ENCODE measurements at regions not wholly inside any gene's neighbourhood (a gene's known extent, or its start where the extent isn't known, plus 50 kb on each side); places are given as distances from the start of the nearest gene placed in this dataset.

GRCh38 chr10:44628921-44629320 lies 244.0 kb upstream of the CXCL12 start:
- H3K9ac ChIP-seq (ENCODE audit: insufficient read depth in 1 of 2, low read depth in 2 of 2, low read length in 2 of 2): no peak overlapping the region
- no peaks in the 10 kb centered on the region; the same call in 1 of the 2 replicates for H3K9me3 ChIP-seq (replicated peaks; ENCODE audit: control insufficient read depth, insufficient read depth, low read depth, low read length)
- no peak overlapping the region for H3K4me2 ChIP-seq (ENCODE audit: insufficient read depth, low read length)
- TF ChIP-seq NFE2 (IDR thresholded peaks at IDR 0.05; ENCODE audit: low read depth) (peak; percentile 84), MAFK (IDR thresholded peaks at IDR 0.05; ENCODE audit: low read length) (peak; percentile 92), SNIP1 (IDR thresholded peaks at IDR 0.05; ENCODE audit: low read depth) (no peak), TARDBP (IDR thresholded peaks at IDR 0.05) (no peak), ATF1 (CRISPR knock-in tag; IDR thresholded peaks at IDR 0.05) (no peak), ATF1 (tag; IDR thresholded peaks at IDR 0.05) (no peak), NFE2L1 (tag; IDR thresholded peaks at IDR 0.05; ENCODE audit: borderline replicate concordance, low read depth) (peak; percentile 83), MAFG (tag; conservative IDR thresholded peaks at IDR 0.05) (peak; percentile 97), SNAPC5 (CRISPR knock-in tag; IDR thresholded peaks at IDR 0.05) (no peak), ZNF316 (IDR thresholded peaks at IDR 0.05) (peak; percentile 97), BACH1 (tag; IDR thresholded peaks at IDR 0.05) (peak; percentile 85), CEBPB (tag; IDR thresholded peaks at IDR 0.05) (0 out of 2 replicates have a peak, but pooled peaks have one; percentile 8), ETV6 (IDR thresholded peaks at IDR 0.05; ENCODE audit: borderline replicate concordance in 1 of 2, low read depth in 2 of 2, low read length in 1 of 2) (no peak), ETV6 (CRISPR knock-in tag; IDR thresholded peaks at IDR 0.05; ENCODE audit: borderline replicate concordance) (no peak), STAT5A (IDR thresholded peaks at IDR 0.05; ENCODE audit: borderline replicate concordance, low read length) (no peak), CHAMP1 (IDR thresholded peaks at IDR 0.05) (no peak), ZNF551 (CRISPR knock-in tag; IDR thresholded peaks at IDR 0.05) (no peak), C11orf30 (IDR thresholded peaks at IDR 0.05; ENCODE audit: low read depth) (peak; percentile 95), ZNF655 (CRISPR knock-in tag; IDR thresholded peaks at IDR 0.05) (no peak), ZNF511 (CRISPR knock-in tag; IDR thresholded peaks at IDR 0.05) (no peak), MAFF (IDR thresholded peaks at IDR 0.05; ENCODE audit: low read length) (peak; percentile 95), ZNF12 (CRISPR knock-in tag; IDR thresholded peaks at IDR 0.05) (no peak), ZNF75A (CRISPR knock-in tag; IDR thresholded peaks at IDR 0.05) (no peak), NR3C1 (CRISPR knock-in tag; IDR thresholded peaks at IDR 0.05) (no peak)

More at GRCh38 chr10:44628921-44629320, 244.0 kb upstream of the CXCL12 start:
- H3K27ac ChIP-seq (ENCODE audit: extremely low read depth, low read depth, low read length): no peak overlapping the region
- no peaks in the 10 kb centered on the region for H3K79me2 ChIP-seq (ENCODE audit: control insufficient read depth, insufficient read depth, low read length)
- FAIRE-seq (peak; percentile 58), DNase-seq (ENCODE audit: extremely low read depth in 1 of 4, low spot score in 3 of 4) (peak in 3 of 4 experiments; percentile 11 to 15 (median 14)), ATAC-seq (no peak)
- H3K9me1 ChIP-seq (ENCODE audit: control insufficient read depth, insufficient read depth, low read length): no peaks in the 10 kb centered on the region
- no peaks in the 10 kb centered on the region for H3K27me3 ChIP-seq (ENCODE audit: control insufficient read depth in 2 of 2, insufficient read depth in 2 of 2, low read length in 2 of 2)
- no peak overlapping the region for H3K4me3 ChIP-seq
- intact Hi-C loops (cut with micrococcal nuclease) (no loop called here), in situ Hi-C loops (cut with MboI) (no loop called here)
- H4K20me1 ChIP-seq (replicated peaks; ENCODE audit: control insufficient read depth, insufficient read depth, low read length): no peaks in the 10 kb centered on the region
- WGBS (ENCODE audit: insufficient coverage, low coverage, missing lambda C conversion rate): 2% methylated on average over 2 of the region's 2 CpGs
- no TSS peak for BruUV-seq (replicated peaks)
- CTCF ChIA-PET (ENCODE audit: low intra/inter-chr PET ratio): no interaction called here
- 0 out of 2 replicates have a peak overlapping the region, but pooled peaks have one; percentile 1 for H2AFZ ChIP-seq (ENCODE audit: low read depth, low read length)
- H3K36me3 ChIP-seq (ENCODE audit: control insufficient read depth, insufficient read depth, low read length): no peaks in the 10 kb centered on the region
- no peaks in the 10 kb centered on the region; a peak in 1 of 5 replicates for H3K4me1 ChIP-seq (replicated peaks in 1 of 2; ENCODE audit: control insufficient read depth in 2 of 2, insufficient read depth in 2 of 2, low read length in 2 of 2)
- POLR2A ChIA-PET: no interaction called here

Data from K562 (cell line).